ENCODE measurements at regions not wholly inside any gene's neighbourhood (a gene's known extent, or its start where the extent isn't known, plus 50 kb on each side); places are given as distances from the start of the nearest gene placed in this dataset.

GRCh38 chr3:5750091-5750490 lies 562.6 kb downstream of the EDEM1 start:
- H3K27ac ChIP-seq (replicated peaks), result no peak overlapping the region
- DNase-seq, result no peak
- intact Hi-C loops (cut with micrococcal nuclease), result no loop called here
- H3K4me3 ChIP-seq, result no peak overlapping the region
- no peaks in the 10 kb centered on the region for H3K9me3 ChIP-seq (replicated peaks)
- no peak for TF ChIP-seq CTCF (IDR thresholded peaks at IDR 0.05; ENCODE audit: borderline replicate concordance)
- H3K27me3 ChIP-seq (ENCODE audit: low read depth), result no peaks in the 10 kb centered on the region
- no peaks in the 10 kb centered on the region for H3K36me3 ChIP-seq
- H3K4me1 ChIP-seq, result no peaks in the 10 kb centered on the region

GRCh38 chr3:5750874-5751640 lies 563.5 kb downstream of the EDEM1 start:
- no peaks in the 10 kb centered on the region for H3K4me1 ChIP-seq
- intact Hi-C loops (cut with micrococcal nuclease), result no loop called here
- no peaks in the 10 kb centered on the region for H3K9me3 ChIP-seq (replicated peaks)
- H3K27me3 ChIP-seq (ENCODE audit: low read depth), result no peaks in the 10 kb centered on the region
- DNase-seq, result no peak
- no peak overlapping the region for H3K27ac ChIP-seq (replicated peaks)
- H3K4me3 ChIP-seq, result no peak overlapping the region
- H3K36me3 ChIP-seq, result no peaks in the 10 kb centered on the region
- no peak for TF ChIP-seq CTCF (IDR thresholded peaks at IDR 0.05; ENCODE audit: borderline replicate concordance)

- no peaks in the 10 kb centered on the region for H3K27me3 ChIP-seq (ENCODE audit: low read depth)
- no peak for DNase-seq
- no peaks in the 10 kb centered on the region for H3K36me3 ChIP-seq
- TF ChIP-seq CTCF (IDR thresholded peaks at IDR 0.05; ENCODE audit: borderline replicate concordance), result no peak
- intact Hi-C loops (cut with micrococcal nuclease), result no loop called here
- H3K4me1 ChIP-seq, result no peaks in the 10 kb centered on the region
- H3K9me3 ChIP-seq (replicated peaks), result no peaks in the 10 kb centered on the region
- H3K4me3 ChIP-seq, result no peak overlapping the region
- no peak overlapping the region for H3K27ac ChIP-seq (replicated peaks)
Observed at GRCh38 chr3:5754602-5755001, 567.1 kb downstream of the EDEM1 start.

GRCh38 chr3:5756443-5756842 lies 568.9 kb downstream of the EDEM1 start:
- no peak overlapping the region for H3K27ac ChIP-seq (replicated peaks)
- intact Hi-C loops (cut with micrococcal nuclease), result no loop called here
- H3K36me3 ChIP-seq, result no peaks in the 10 kb centered on the region
- TF ChIP-seq CTCF (IDR thresholded peaks at IDR 0.05; ENCODE audit: borderline replicate concordance), result no peak
- H3K9me3 ChIP-seq (replicated peaks), result no peaks in the 10 kb centered on the region
- no peak overlapping the region for H3K4me3 ChIP-seq
- no peaks in the 10 kb centered on the region for H3K4me1 ChIP-seq
- H3K27me3 ChIP-seq (ENCODE audit: low read depth), result no peaks in the 10 kb centered on the region
- no peak for DNase-seq

GRCh38 chr3:5757213-5757804 lies 569.8 kb downstream of the EDEM1 start:
- TF ChIP-seq CTCF (IDR thresholded peaks at IDR 0.05; ENCODE audit: borderline replicate concordance), result no peak
- no peaks in the 10 kb centered on the region for H3K9me3 ChIP-seq (replicated peaks)
- DNase-seq, result no peak
- H3K4me3 ChIP-seq, result no peak overlapping the region
- no peaks in the 10 kb centered on the region for H3K4me1 ChIP-seq
- intact Hi-C loops (cut with micrococcal nuclease), result no loop called here
- no peaks in the 10 kb centered on the region for H3K36me3 ChIP-seq
- H3K27ac ChIP-seq (replicated peaks), result no peak overlapping the region
- H3K27me3 ChIP-seq (ENCODE audit: low read depth), result no peaks in the 10 kb centered on the region

Measured in left ventricle myocardium inferior (tissue), 1 donor.